PC-9 (cell line): ENCODE measurements at regions not wholly inside any gene's neighbourhood (a gene's known extent, or its start where the extent isn't known, plus 50 kb on each side); places are given as distances from the start of the nearest gene placed in this dataset.

Experiments used
- BruUV-seq: library from RNA; stranded (reverse); fragments of 400-500 nt; replicated peaks from 2 replicates; lab custom pipeline; 2021; lab: Mats Ljungman, UMichigan
- CTCF ChIA-PET: fragments of 300-600 bp; sonication (Branson Sonifier 250); formaldehyde crosslinking; loops from one replicate; lab custom pipeline; 2022; ENCODE audit warnings: antibody characterized with exemption; lab: Charles Lee
- POLR2A ChIA-PET: fragments of 300-600 bp; sonication (Branson Sonifier 250); formaldehyde crosslinking; loops from one replicate; lab custom pipeline; 2022; ENCODE audit warnings: antibody characterized with exemption; ENCODE audit not compliant: unreplicated experiment; lab: Charles Lee
- DNase-seq, 2 experiments: peaks; one replicate each; pipeline versions ENCODE4 v3.0.0 to v3.0.0-alpha.2; 2015 to 2022; ENCODE audit warnings: mixed read lengths in 1 of 2
- H2AFZ ChIP-seq: fragments of 200-600 bp; sonication (generic); 2 replicates; pipeline ENCODE4 v1.8.1; 2017; ENCODE audit warnings: antibody characterized with exemption
- H3F3A ChIP-seq: fragments of 200-600 bp; sonication (generic); 2 replicates; pipeline ENCODE4 v1.8.1; 2017; ENCODE audit warnings: antibody characterized with exemption, mild to moderate bottlenecking, low read depth; ENCODE audit not compliant: insufficient read depth
- H3K27ac ChIP-seq: fragments of 200-600 bp; sonication (generic); 2 replicates; pipeline ENCODE4 v1.6.1; 2016; ENCODE audit warnings: mixed run types
- H3K27me3 ChIP-seq: fragments of 200-600 bp; sonication (generic); 2 replicates; pipeline ENCODE4 v1.6.1; 2016; ENCODE audit warnings: low read depth, mixed run types; ENCODE audit not compliant: insufficient read depth
- H3K36me3 ChIP-seq: fragments of 200-600 bp; sonication (generic); 2 replicates; pipeline ENCODE4 v1.6.1; 2016; ENCODE audit warnings: low read depth, mixed run types
- H3K4me1 ChIP-seq: fragments of 200-600 bp; sonication (generic); replicated peaks from 2 replicates; pipeline ENCODE4 v1.6.1; 2016; ENCODE audit warnings: mixed run types; ENCODE audit not compliant: insufficient read depth
- H3K4me2 ChIP-seq: fragments of 200-600 bp; sonication (generic); 2 replicates; pipeline ENCODE4 v1.6.1; 2017; ENCODE audit warnings: mixed run types
- H3K4me3 ChIP-seq: fragments of 200-600 bp; sonication (generic); 2 replicates; pipeline ENCODE4 v1.6.1; 2016; ENCODE audit warnings: mixed run types
- H3K79me2 ChIP-seq: fragments of 200-600 bp; sonication (generic); 2 replicates; pipeline ENCODE4 v1.6.1; 2017; ENCODE audit warnings: low read depth, mixed run types
- H3K9me2 ChIP-seq: fragments of 200-600 bp; sonication (generic); 2 replicates; pipeline ENCODE4 v1.8.1; 2017; ENCODE audit warnings: mild to moderate bottlenecking; ENCODE audit not compliant: insufficient read depth
- H3K9me3 ChIP-seq: fragments of 200-600 bp; sonication (generic); 2 replicates; pipeline ENCODE4 v1.8.1; 2016; ENCODE audit warnings: low read depth; ENCODE audit not compliant: insufficient read depth
- H4K20me1 ChIP-seq: fragments of 200-600 bp; sonication (generic); 2 replicates; pipeline ENCODE4 v1.8.1; 2017; ENCODE audit not compliant: insufficient read depth
- CTCF ChIP-seq: fragments of 200-600 bp; sonication (generic); conservative IDR thresholded peaks from 2 replicates; pipeline ENCODE4 v1.6.1; 2017; ENCODE audit warnings: mixed run types, antibody characterized with exemption, mild to moderate bottlenecking, moderate library complexity
- EZH2 ChIP-seq: fragments of 200-600 bp; sonication (generic); IDR thresholded peaks from 2 replicates; pipeline ENCODE4 v1.8.0; 2017; ENCODE audit warnings: antibody characterized with exemption, low read depth
- intact Hi-C: fragments of 100-400 bp; cut with micrococcal nuclease; formaldehyde crosslinking; loops from one replicate; pipeline ENCODE4 v1.10.0; 2022; ENCODE audit not compliant: unreplicated experiment

- Histone ChIP-seq H3K4me1 (peaks cover 46% of the 10 kb centered on the region), H3K4me2 (no peak overlapping the region), H3F3A (peaks cover 9% of the 10 kb centered on the region; the same call in 1 of the 2 replicates), H3K4me3 (no peak overlapping the region), H3K9me3 (no peaks in the 10 kb centered on the region; the same call in 1 of the 2 replicates), H4K20me1 (no peaks in the 10 kb centered on the region), H3K9me2 (no peaks in the 10 kb centered on the region), H3K79me2 (no peaks in the 10 kb centered on the region), H3K36me3 (no peaks in the 10 kb centered on the region), H3K27ac (peak overlapping the region; percentile 95), H2AFZ (no peak overlapping the region), H3K27me3 (no peaks in the 10 kb centered on the region)
- TF ChIP-seq EZH2 = no peak
- no peak for TF ChIP-seq CTCF
- ChIA-PET POLR2A (no interaction called here), CTCF (no interaction called here)
- BruUV-seq = no TSS peak
- no peak for DNase-seq
- intact Hi-C loops = loop anchor here (5.0 kb wide), 2 partner anchors 179 to 204 kb away; partner anchors contain the start of gene NEDD9
These were observed 126.0 kb upstream of the TMEM170B start for GRCh38 chr6:11411593-11411992.

GRCh38 chr6:11410539-11411307 is 126.8 kb upstream of the TMEM170B start:
- ChIA-PET POLR2A (interaction anchor here (0.7 kb wide), 1 partner anchor 291 kb away, joined by 4 read pairs; no protein-coding TSS in a partner anchor), CTCF (no interaction called here)
- Histone ChIP-seq H3K27me3 (no peaks in the 10 kb centered on the region), H3K79me2 (no peaks in the 10 kb centered on the region), H2AFZ (no peak overlapping the region), H4K20me1 (no peaks in the 10 kb centered on the region), H3K4me1 (peaks cover 40% of the 10 kb centered on the region), H3K9me3 (no peaks in the 10 kb centered on the region), H3K9me2 (no peaks in the 10 kb centered on the region), H3K4me2 (no peak overlapping the region), H3K36me3 (no peaks in the 10 kb centered on the region), H3F3A (peaks cover 9% of the 10 kb centered on the region; the same call in 1 of the 2 replicates), H3K27ac (0 out of 2 replicates have a peak overlapping the region, but pooled peaks have one; percentile 23), H3K4me3 (no peak overlapping the region)
- TF ChIP-seq EZH2 = no peak
- TF ChIP-seq CTCF = no peak
- no peak for DNase-seq
- BruUV-seq = no TSS peak
- intact Hi-C loops = loop anchor here (5.0 kb wide), 2 partner anchors 178 to 203 kb away; partner anchors contain the start of gene NEDD9

- H3K4me2 ChIP-seq = no peak overlapping the region
- H3K4me1 ChIP-seq = peaks cover 27% of the 10 kb centered on the region
- ChIA-PET POLR2A (no interaction called here), CTCF (no interaction called here)
- BruUV-seq = no TSS peak
- no peaks in the 10 kb centered on the region for H3K36me3 ChIP-seq
- 0 out of 2 replicates have a peak, but pooled peaks cover 2% of the 10 kb centered on the region for H3F3A ChIP-seq
- H2AFZ ChIP-seq = no peak overlapping the region
- no peak overlapping the region for H3K27ac ChIP-seq
- no peaks in the 10 kb centered on the region for H3K9me2 ChIP-seq
- TF ChIP-seq CTCF (no peak), EZH2 (no peak)
- intact Hi-C loops = no loop called here
- H3K27me3 ChIP-seq = no peaks in the 10 kb centered on the region
- no peak overlapping the region for H3K4me3 ChIP-seq
- DNase-seq = no peak
- H3K79me2 ChIP-seq = no peaks in the 10 kb centered on the region
- H3K9me3 ChIP-seq = no peaks in the 10 kb centered on the region
- no peaks in the 10 kb centered on the region for H4K20me1 ChIP-seq
These were observed 128.2 kb upstream of the TMEM170B start for GRCh38 chr6:11409371-11409770.
